GM23338 (cell line): ENCODE measurements at regions not wholly inside any gene's neighbourhood (a gene's known extent, or its start where the extent isn't known, plus 50 kb on each side); places are given as distances from the start of the nearest gene placed in this dataset.

Source experiments
- EZH2 ChIP-seq: fragments of 200-600 bp; sonication (generic); IDR thresholded peaks from one replicate; pipeline ENCODE4 v1.8.0; 2017; ENCODE audit warnings: antibody characterized with exemption, mild to moderate bottlenecking, low read depth; ENCODE audit not compliant: unreplicated experiment
- EZH2phosphoT487 ChIP-seq: fragments of 200-600 bp; sonication (generic); IDR thresholded peaks from one replicate; pipeline ENCODE4 v1.8.1; 2018; ENCODE audit warnings: antibody characterized with exemption; ENCODE audit not compliant: unreplicated experiment
- NANOG ChIP-seq: IDR thresholded peaks from 2 replicates; pipeline ENCODE4 v1.6.1; 2016; ENCODE audit warnings: antibody characterized with exemption, borderline replicate concordance
- POLR2AphosphoS5 ChIP-seq: IDR thresholded peaks from 2 replicates; pipeline ENCODE4 v1.6.1; 2016; ENCODE audit warnings: antibody characterized with exemption, low read depth
- STAT1 ChIP-seq: IDR thresholded peaks from one replicate; pipeline ENCODE4 v1.6.1; 2016; ENCODE audit warnings: antibody characterized with exemption; ENCODE audit not compliant: unreplicated experiment
- ZNF114 ChIP-seq: fragments of 250-450 bp; sonication (Bioruptor Pico); IDR thresholded peaks from 2 replicates; pipeline ENCODE4 v1.5.0; 2020; ENCODE audit warnings: mild to moderate bottlenecking, moderate library complexity
- ZNF331 ChIP-seq: fragments of 250-450 bp; sonication (Bioruptor Pico); IDR thresholded peaks from 2 replicates; pipeline ENCODE4 v1.5.0; 2020; ENCODE audit warnings: low read depth, mild to moderate bottlenecking, moderate library complexity
- TF ChIP-seq, protein P1 (sequence below), 2 experiments: fragments of 200-600 bp in 1 of 2; sonication (generic) in 1 of 2; conservative IDR thresholded peaks; 2 replicates each; pipeline versions ENCODE4 v1.5.1 to v1.6.1; 2016 to 2017; ENCODE audit warnings: antibody characterized with exemption in 2 of 2, low read depth in 2 of 2, mild to moderate bottlenecking in 2 of 2, moderate library complexity in 1 of 2
- TF ChIP-seq, protein P2 (sequence below): IDR thresholded peaks from 2 replicates; pipeline ENCODE4 v1.6.1; 2016; ENCODE audit warnings: antibody characterized with exemption
- TF ChIP-seq, protein P3 (sequence below): IDR thresholded peaks from one replicate; pipeline ENCODE4 v1.6.1; 2018; ENCODE audit warnings: antibody characterized with exemption; ENCODE audit not compliant: unreplicated experiment
- TF ChIP-seq, protein P4 (sequence below): fragments of 250-450 bp; sonication (Bioruptor Pico); IDR thresholded peaks from 2 replicates; pipeline ENCODE4 v1.5.0; 2020; ENCODE audit warnings: mild to moderate bottlenecking, moderate library complexity

DNA sequence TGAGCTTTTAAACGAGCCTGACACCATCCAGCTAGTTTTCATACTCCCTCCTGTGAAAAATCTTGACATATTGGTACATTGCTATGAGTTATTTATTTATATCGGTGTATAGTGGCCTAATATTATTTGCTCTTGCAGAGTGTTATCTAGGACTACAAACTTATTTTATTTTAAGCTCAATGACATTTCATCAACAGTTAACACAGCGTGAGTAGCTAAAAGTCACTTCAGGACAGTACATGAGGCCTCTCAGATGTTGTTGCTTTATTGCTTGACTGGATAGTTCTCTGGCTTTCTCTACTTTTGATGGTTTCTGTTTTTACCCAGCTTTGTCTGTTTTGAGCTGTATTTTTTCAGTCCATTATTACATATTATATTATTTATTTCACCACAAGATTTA, 172.9 kb upstream of the KLF7 start:
- TF ChIP-seq, protein P1, sequence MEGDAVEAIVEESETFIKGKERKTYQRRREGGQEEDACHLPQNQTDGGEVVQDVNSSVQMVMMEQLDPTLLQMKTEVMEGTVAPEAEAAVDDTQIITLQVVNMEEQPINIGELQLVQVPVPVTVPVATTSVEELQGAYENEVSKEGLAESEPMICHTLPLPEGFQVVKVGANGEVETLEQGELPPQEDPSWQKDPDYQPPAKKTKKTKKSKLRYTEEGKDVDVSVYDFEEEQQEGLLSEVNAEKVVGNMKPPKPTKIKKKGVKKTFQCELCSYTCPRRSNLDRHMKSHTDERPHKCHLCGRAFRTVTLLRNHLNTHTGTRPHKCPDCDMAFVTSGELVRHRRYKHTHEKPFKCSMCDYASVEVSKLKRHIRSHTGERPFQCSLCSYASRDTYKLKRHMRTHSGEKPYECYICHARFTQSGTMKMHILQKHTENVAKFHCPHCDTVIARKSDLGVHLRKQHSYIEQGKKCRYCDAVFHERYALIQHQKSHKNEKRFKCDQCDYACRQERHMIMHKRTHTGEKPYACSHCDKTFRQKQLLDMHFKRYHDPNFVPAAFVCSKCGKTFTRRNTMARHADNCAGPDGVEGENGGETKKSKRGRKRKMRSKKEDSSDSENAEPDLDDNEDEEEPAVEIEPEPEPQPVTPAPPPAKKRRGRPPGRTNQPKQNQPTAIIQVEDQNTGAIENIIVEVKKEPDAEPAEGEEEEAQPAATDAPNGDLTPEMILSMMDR (conservative IDR thresholded peaks at IDR 0.05; ENCODE audit: low read depth in 2 of 2): no peak
- TF ChIP-seq EZH2phosphoT487 (no peak), EZH2 (no peak), POLR2AphosphoS5 (no peak), ZNF114 (no peak), ZNF331 (CRISPR knock-in tag) (no peak), NANOG (no peak), STAT1 (no peak)
- TF ChIP-seq, protein P2, sequence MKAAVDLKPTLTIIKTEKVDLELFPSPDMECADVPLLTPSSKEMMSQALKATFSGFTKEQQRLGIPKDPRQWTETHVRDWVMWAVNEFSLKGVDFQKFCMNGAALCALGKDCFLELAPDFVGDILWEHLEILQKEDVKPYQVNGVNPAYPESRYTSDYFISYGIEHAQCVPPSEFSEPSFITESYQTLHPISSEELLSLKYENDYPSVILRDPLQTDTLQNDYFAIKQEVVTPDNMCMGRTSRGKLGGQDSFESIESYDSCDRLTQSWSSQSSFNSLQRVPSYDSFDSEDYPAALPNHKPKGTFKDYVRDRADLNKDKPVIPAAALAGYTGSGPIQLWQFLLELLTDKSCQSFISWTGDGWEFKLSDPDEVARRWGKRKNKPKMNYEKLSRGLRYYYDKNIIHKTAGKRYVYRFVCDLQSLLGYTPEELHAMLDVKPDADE: no peak
- TF ChIP-seq, protein P3, sequence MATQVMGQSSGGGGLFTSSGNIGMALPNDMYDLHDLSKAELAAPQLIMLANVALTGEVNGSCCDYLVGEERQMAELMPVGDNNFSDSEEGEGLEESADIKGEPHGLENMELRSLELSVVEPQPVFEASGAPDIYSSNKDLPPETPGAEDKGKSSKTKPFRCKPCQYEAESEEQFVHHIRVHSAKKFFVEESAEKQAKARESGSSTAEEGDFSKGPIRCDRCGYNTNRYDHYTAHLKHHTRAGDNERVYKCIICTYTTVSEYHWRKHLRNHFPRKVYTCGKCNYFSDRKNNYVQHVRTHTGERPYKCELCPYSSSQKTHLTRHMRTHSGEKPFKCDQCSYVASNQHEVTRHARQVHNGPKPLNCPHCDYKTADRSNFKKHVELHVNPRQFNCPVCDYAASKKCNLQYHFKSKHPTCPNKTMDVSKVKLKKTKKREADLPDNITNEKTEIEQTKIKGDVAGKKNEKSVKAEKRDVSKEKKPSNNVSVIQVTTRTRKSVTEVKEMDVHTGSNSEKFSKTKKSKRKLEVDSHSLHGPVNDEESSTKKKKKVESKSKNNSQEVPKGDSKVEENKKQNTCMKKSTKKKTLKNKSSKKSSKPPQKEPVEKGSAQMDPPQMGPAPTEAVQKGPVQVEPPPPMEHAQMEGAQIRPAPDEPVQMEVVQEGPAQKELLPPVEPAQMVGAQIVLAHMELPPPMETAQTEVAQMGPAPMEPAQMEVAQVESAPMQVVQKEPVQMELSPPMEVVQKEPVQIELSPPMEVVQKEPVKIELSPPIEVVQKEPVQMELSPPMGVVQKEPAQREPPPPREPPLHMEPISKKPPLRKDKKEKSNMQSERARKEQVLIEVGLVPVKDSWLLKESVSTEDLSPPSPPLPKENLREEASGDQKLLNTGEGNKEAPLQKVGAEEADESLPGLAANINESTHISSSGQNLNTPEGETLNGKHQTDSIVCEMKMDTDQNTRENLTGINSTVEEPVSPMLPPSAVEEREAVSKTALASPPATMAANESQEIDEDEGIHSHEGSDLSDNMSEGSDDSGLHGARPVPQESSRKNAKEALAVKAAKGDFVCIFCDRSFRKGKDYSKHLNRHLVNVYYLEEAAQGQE: no peak
- TF ChIP-seq, protein P4, sequence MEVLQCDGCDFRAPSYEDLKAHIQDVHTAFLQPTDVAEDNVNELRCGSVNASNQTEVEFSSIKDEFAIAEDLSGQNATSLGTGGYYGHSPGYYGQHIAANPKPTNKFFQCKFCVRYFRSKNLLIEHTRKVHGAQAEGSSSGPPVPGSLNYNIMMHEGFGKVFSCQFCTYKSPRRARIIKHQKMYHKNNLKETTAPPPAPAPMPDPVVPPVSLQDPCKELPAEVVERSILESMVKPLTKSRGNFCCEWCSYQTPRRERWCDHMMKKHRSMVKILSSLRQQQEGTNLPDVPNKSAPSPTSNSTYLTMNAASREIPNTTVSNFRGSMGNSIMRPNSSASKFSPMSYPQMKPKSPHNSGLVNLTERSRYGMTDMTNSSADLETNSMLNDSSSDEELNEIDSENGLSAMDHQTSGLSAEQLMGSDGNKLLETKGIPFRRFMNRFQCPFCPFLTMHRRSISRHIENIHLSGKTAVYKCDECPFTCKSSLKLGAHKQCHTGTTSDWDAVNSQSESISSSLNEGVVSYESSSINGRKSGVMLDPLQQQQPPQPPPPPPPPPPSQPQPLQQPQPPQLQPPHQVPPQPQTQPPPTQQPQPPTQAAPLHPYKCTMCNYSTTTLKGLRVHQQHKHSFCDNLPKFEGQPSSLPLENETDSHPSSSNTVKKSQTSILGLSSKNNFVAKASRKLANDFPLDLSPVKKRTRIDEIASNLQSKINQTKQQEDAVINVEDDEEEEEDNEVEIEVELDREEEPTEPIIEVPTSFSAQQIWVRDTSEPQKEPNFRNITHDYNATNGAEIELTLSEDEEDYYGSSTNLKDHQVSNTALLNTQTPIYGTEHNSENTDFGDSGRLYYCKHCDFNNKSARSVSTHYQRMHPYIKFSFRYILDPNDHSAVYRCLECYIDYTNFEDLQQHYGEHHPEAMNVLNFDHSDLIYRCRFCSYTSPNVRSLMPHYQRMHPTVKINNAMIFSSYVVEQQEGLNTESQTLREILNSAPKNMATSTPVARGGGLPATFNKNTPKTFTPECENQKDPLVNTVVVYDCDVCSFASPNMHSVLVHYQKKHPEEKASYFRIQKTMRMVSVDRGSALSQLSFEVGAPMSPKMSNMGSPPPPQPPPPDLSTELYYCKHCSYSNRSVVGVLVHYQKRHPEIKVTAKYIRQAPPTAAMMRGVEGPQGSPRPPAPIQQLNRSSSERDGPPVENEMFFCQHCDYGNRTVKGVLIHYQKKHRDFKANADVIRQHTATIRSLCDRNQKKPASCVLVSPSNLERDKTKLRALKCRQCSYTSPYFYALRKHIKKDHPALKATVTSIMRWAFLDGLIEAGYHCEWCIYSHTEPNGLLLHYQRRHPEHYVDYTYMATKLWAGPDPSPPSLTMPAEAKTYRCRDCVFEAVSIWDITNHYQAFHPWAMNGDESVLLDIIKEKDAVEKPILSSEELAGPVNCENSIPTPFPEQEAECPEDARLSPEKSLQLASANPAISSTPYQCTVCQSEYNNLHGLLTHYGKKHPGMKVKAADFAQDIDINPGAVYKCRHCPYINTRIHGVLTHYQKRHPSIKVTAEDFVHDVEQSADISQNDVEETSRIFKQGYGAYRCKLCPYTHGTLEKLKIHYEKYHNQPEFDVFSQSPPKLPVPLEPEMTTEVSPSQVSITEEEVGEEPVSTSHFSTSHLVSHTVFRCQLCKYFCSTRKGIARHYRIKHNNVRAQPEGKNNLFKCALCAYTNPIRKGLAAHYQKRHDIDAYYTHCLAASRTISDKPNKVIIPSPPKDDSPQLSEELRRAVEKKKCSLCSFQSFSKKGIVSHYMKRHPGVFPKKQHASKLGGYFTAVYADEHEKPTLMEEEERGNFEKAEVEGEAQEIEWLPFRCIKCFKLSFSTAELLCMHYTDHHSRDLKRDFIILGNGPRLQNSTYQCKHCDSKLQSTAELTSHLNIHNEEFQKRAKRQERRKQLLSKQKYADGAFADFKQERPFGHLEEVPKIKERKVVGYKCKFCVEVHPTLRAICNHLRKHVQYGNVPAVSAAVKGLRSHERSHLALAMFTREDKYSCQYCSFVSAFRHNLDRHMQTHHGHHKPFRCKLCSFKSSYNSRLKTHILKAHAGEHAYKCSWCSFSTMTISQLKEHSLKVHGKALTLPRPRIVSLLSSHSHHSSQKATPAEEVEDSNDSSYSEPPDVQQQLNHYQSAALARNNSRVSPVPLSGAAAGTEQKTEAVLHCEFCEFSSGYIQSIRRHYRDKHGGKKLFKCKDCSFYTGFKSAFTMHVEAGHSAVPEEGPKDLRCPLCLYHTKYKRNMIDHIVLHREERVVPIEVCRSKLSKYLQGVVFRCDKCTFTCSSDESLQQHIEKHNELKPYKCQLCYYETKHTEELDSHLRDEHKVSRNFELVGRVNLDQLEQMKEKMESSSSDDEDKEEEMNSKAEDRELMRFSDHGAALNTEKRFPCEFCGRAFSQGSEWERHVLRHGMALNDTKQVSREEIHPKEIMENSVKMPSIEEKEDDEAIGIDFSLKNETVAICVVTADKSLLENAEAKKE: no peak
